A549 (cell line): ENCODE measurements at regions not wholly inside any gene's neighbourhood (a gene's known extent, or its start where the extent isn't known, plus 50 kb on each side); places are given as distances from the start of the nearest gene placed in this dataset.
"Not testable (repeated sequence)": the region's sequence is repeated elsewhere in the genome, so short reads cannot be mapped to it uniquely, and the experiment has no call there.

Experiments
- ATAC-seq, 2 experiments: fragments of 200-7000 bp in 1 of 2; fragments of >200 bp in 1 of 2; cut with Nextera tagmentation in 1 of 2; cut with Tn5 transposase in 1 of 2; 3 replicates each; pipeline versions ENCODE4 v1.8.0 to v1.9.1; 2018 to 2020; ENCODE audit warnings: mild to moderate bottlenecking in 1 of 2, moderate library complexity in 1 of 2
- CTCF ChIA-PET: fragments of 300-600 bp; sonication (Branson Sonifier 250); formaldehyde crosslinking; extraction: SDS; loops from one replicate; lab custom pipeline; 2021; ENCODE audit warnings: antibody characterized with exemption, inconsistent platforms; lab: Yijun Ruan, JAX
- POLR2A ChIA-PET: fragments of 350-600 bp; formaldehyde crosslinking; extraction: SDS; loops from one replicate; lab custom pipeline; 2021; ENCODE audit warnings: antibody characterized with exemption, inconsistent platforms; lab: Yijun Ruan, JAX
- DNase-seq, 2 experiments: peaks; one replicate each; pipeline versions ENCODE4 v3.0.0 to v3.0.0-alpha.2; 2011 to 2016; ENCODE audit warnings: low read depth in 1 of 2, low spot score in 1 of 2
- FAIRE-seq: peaks from 2 replicates; lab custom pipeline; 2011; peaks lifted over from hg19 to GRCh38; lab: Jason Lieb, UNC
- H3K27ac ChIP-seq, 2 experiments: fragments of >200 bp; sonication (Bioruptor Twin); formaldehyde crosslinking; 3 replicates each; pipeline ENCODE4 v1.5.1; 2016 to 2017
- H3K4me1 ChIP-seq: fragments of >200 bp; sonication (Bioruptor Twin); formaldehyde crosslinking; 3 replicates; pipeline ENCODE4 v1.6.1; 2016
- H3K4me2 ChIP-seq: fragments of >200 bp; sonication (Bioruptor Twin); formaldehyde crosslinking; 3 replicates; pipeline ENCODE4 v1.6.1; 2016
- H3K4me3 ChIP-seq: fragments of >200 bp; sonication (Bioruptor Twin); formaldehyde crosslinking; 3 replicates; pipeline ENCODE4 v1.5.1; 2016
- H3K9me3 ChIP-seq: fragments of >200 bp; sonication (Bioruptor Twin); formaldehyde crosslinking; 3 replicates; pipeline ENCODE4 v1.6.1; 2016
- CBX2 ChIP-seq: fragments of 200-600 bp; sonication (generic); IDR thresholded peaks from 2 replicates; pipeline ENCODE4 v1.6.1; 2016; ENCODE audit warnings: low read depth, mild to moderate bottlenecking, borderline replicate concordance
- CBX8 ChIP-seq: fragments of 200-600 bp; sonication (generic); IDR thresholded peaks from 2 replicates; pipeline ENCODE4 v1.6.1; 2016
- CEBPB ChIP-seq, 2 experiments: fragments of >200 bp in 1 of 2; sonication (Bioruptor Twin) in 1 of 2; formaldehyde crosslinking in 1 of 2; IDR thresholded peaks; 2 replicates each; pipeline ENCODE4 v1.6.1; 2012 to 2016
- EHMT2 ChIP-seq: fragments of 200-600 bp; sonication (generic); IDR thresholded peaks from 2 replicates; pipeline ENCODE4 v1.6.1; 2016; ENCODE audit warnings: antibody characterized with exemption, low read depth, mild to moderate bottlenecking, moderate library complexity
- FOSL2 ChIP-seq, 2 experiments: fragments of 450-650 bp in 1 of 2; fragments of >200 bp in 1 of 2; sonication (Bioruptor Twin) in 1 of 2; formaldehyde crosslinking; IDR thresholded peaks; 2 replicates each; pipeline versions ENCODE4 v1.5.0 to v1.6.1; 2016 to 2020; ENCODE audit warnings: mild to moderate bottlenecking in 1 of 2, moderate library complexity in 1 of 2
- JUNB ChIP-seq: fragments of >200 bp; sonication (Bioruptor Twin); formaldehyde crosslinking; IDR thresholded peaks from 2 replicates; pipeline ENCODE4 v1.6.1; 2016
- KDM1A ChIP-seq: fragments of 200-600 bp; sonication (generic); IDR thresholded peaks from 2 replicates; pipeline ENCODE4 v1.6.1; 2016; ENCODE audit warnings: low read depth, mild to moderate bottlenecking
- KDM5A ChIP-seq: fragments of 200-600 bp; sonication (generic); IDR thresholded peaks from 2 replicates; pipeline ENCODE4 v1.6.1; 2016; ENCODE audit warnings: antibody characterized with exemption, mild to moderate bottlenecking
- MAFK ChIP-seq: fragments of 450-650 bp; IDR thresholded peaks from 2 replicates; pipeline ENCODE4 v1.6.1; 2014; ENCODE audit not compliant: partially characterized antibody
- NFE2L2 ChIP-seq: fragments of 150-350 bp; conservative IDR thresholded peaks from 2 replicates; pipeline ENCODE4 v1.6.1; 2014; ENCODE audit warnings: low read length
- NPAS2 ChIP-seq: fragments of 250-450 bp; sonication (Bioruptor Pico); IDR thresholded peaks from 2 replicates; pipeline ENCODE4 v1.8.0; 2022; ENCODE audit warnings: mild to moderate bottlenecking, moderate library complexity, borderline replicate concordance
- RCOR1 ChIP-seq: fragments of 150-350 bp; IDR thresholded peaks from 2 replicates; pipeline ENCODE4 v1.6.1; 2014; ENCODE audit warnings: antibody characterized with exemption, low read length, low read depth
- SMC3 ChIP-seq: fragments of >200 bp; sonication (Bioruptor Twin); formaldehyde crosslinking; IDR thresholded peaks from 3 replicates; pipeline ENCODE4 v1.6.1; 2018; ENCODE audit warnings: inconsistent platforms
- ZFP36 ChIP-seq: fragments of 450-650 bp; IDR thresholded peaks from 2 replicates; pipeline ENCODE4 v1.6.1; 2014; ENCODE audit warnings: borderline replicate concordance; ENCODE audit not compliant: partially characterized antibody
- WGBS: methylation state at CpG from one replicate; pipeline ENCODE4 v1.1.6; 2017; ENCODE audit errors: missing lambda C conversion rate; 5-methylcytosine and 5-hydroxymethylcytosine counted together
- TF ChIP-seq, protein P1 (sequence below): fragments of 200-600 bp; sonication (generic); IDR thresholded peaks from 2 replicates; pipeline ENCODE4 v1.6.1; 2016; ENCODE audit warnings: antibody characterized with exemption, mild to moderate bottlenecking, moderate library complexity
- TF ChIP-seq, protein P2 (sequence below): fragments of 450-650 bp; IDR thresholded peaks from 2 replicates; pipeline ENCODE4 v1.6.1; 2014; ENCODE audit warnings: antibody characterized with exemption
- TF ChIP-seq, protein P3 (sequence below): fragments of >200 bp; sonication (Bioruptor Twin); formaldehyde crosslinking; IDR thresholded peaks from 3 replicates; pipeline ENCODE4 v1.5.1; 2016

DNA sequence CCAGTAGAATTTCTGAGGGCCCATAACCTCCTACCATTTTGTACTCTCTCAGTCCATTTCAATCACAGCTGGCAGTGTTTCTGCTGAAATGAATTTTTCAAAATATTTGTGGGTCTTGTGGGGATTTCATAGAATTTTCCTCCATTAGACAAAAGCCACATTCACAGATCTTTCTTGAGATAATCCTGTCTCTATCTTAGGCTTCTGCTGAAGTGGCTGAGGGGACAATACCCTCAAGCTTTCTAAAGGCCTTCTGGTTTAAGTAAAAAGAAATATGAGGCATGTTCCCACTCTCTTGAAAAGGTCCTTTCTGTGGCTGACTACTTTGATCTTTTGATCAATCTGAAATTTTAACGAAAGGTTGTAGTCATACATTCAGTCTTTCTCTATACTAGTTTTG, 1930.0 kb upstream of the AGA start:
- no peak overlapping the region for H3K27ac ChIP-seq
- 7% methylated on average over 1 of the region's 1 CpG for WGBS
- no peak overlapping the region for H3K4me2 ChIP-seq
- H3K9me3 ChIP-seq, result no peaks in the 10 kb centered on the region
- ChIA-PET CTCF (no interaction called here), POLR2A (no interaction called here)
- FAIRE-seq, result no peak
- no peak for DNase-seq
- no peak overlapping the region for H3K4me3 ChIP-seq
- no peaks in the 10 kb centered on the region for H3K4me1 ChIP-seq
- ATAC-seq, result no peak
- TF ChIP-seq CBX2 (no peak), NPAS2 (no peak), ZFP36 (no peak), JUNB (no peak), RCOR1 (no peak), CBX8 (no peak), KDM5A (no peak), NFE2L2 (no peak), KDM1A (no peak), EHMT2 (no peak), SMC3 (no peak)
- TF ChIP-seq, protein P1, sequence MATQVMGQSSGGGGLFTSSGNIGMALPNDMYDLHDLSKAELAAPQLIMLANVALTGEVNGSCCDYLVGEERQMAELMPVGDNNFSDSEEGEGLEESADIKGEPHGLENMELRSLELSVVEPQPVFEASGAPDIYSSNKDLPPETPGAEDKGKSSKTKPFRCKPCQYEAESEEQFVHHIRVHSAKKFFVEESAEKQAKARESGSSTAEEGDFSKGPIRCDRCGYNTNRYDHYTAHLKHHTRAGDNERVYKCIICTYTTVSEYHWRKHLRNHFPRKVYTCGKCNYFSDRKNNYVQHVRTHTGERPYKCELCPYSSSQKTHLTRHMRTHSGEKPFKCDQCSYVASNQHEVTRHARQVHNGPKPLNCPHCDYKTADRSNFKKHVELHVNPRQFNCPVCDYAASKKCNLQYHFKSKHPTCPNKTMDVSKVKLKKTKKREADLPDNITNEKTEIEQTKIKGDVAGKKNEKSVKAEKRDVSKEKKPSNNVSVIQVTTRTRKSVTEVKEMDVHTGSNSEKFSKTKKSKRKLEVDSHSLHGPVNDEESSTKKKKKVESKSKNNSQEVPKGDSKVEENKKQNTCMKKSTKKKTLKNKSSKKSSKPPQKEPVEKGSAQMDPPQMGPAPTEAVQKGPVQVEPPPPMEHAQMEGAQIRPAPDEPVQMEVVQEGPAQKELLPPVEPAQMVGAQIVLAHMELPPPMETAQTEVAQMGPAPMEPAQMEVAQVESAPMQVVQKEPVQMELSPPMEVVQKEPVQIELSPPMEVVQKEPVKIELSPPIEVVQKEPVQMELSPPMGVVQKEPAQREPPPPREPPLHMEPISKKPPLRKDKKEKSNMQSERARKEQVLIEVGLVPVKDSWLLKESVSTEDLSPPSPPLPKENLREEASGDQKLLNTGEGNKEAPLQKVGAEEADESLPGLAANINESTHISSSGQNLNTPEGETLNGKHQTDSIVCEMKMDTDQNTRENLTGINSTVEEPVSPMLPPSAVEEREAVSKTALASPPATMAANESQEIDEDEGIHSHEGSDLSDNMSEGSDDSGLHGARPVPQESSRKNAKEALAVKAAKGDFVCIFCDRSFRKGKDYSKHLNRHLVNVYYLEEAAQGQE, result no peak
- TF ChIP-seq, protein P2, sequence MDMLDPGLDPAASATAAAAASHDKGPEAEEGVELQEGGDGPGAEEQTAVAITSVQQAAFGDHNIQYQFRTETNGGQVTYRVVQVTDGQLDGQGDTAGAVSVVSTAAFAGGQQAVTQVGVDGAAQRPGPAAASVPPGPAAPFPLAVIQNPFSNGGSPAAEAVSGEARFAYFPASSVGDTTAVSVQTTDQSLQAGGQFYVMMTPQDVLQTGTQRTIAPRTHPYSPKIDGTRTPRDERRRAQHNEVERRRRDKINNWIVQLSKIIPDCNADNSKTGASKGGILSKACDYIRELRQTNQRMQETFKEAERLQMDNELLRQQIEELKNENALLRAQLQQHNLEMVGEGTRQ, result no peak
- TF ChIP-seq, protein P3, sequence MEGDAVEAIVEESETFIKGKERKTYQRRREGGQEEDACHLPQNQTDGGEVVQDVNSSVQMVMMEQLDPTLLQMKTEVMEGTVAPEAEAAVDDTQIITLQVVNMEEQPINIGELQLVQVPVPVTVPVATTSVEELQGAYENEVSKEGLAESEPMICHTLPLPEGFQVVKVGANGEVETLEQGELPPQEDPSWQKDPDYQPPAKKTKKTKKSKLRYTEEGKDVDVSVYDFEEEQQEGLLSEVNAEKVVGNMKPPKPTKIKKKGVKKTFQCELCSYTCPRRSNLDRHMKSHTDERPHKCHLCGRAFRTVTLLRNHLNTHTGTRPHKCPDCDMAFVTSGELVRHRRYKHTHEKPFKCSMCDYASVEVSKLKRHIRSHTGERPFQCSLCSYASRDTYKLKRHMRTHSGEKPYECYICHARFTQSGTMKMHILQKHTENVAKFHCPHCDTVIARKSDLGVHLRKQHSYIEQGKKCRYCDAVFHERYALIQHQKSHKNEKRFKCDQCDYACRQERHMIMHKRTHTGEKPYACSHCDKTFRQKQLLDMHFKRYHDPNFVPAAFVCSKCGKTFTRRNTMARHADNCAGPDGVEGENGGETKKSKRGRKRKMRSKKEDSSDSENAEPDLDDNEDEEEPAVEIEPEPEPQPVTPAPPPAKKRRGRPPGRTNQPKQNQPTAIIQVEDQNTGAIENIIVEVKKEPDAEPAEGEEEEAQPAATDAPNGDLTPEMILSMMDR, result no peak
- TF ChIP-seq, all 56 proteins: peak for 0

DNA sequence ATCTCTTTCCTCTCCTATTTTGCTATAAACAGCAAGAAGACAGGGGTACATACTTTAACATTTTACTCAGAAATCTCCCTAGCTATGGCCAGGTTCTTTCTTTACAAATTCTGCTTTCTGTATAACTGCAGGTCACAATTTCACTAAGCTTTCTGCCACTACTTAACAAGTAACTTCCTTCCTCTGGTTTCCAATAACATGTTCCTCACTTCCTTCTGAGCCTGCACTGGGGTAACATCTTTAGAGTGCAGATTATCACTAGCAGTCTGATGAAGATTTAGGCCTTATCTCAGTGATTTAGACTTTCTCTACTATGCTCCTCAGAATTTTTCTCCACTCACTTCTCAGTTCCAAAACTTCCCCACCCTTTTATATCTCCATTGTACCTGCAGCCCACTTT, 1930.5 kb upstream of the AGA start:
- CTCF ChIA-PET, result no interaction called here
- DNase-seq (no peak), FAIRE-seq (no peak), ATAC-seq (no peak)
- Histone ChIP-seq H3K4me1 (no peaks in the 10 kb centered on the region), H3K4me3 (no peak overlapping the region), H3K9me3 (no peaks in the 10 kb centered on the region), H3K4me2 (no peak overlapping the region), H3K27ac (no peak overlapping the region)
- POLR2A ChIA-PET, result no interaction called here
- no peak for TF ChIP-seq KDM5A

DNA sequence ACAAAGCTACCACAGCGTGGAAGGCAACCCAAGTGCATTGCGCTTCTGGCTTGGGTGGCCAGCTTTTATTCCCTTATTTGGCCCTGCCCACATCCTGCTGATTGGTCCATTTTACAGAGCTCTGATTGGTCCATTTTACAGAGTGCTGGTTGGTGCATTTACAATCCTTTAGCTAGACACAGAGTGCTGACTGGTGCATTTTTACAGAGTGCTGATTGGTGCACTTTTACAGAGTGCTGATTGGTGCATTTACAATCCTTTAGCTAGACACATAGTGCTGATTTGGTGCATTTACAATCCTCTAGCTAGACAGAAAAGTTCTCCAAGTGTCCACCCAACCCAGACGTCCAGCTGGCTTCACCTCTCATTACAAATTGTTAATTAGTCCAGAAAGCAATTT, 1936.6 kb upstream of the AGA start:
- peak; percentile 75 for TF ChIP-seq MAFK
- CTCF ChIA-PET, POLR2A ChIA-PET, H3K9me3 ChIP-seq, H3K4me3 ChIP-seq, ATAC-seq, H3K4me2 ChIP-seq, H3K27ac ChIP-seq, DNase-seq, H3K4me1 ChIP-seq, FAIRE-seq: not testable (repeated sequence)
- 51% methylated on average over 3 of the region's 3 CpGs for WGBS

DNA sequence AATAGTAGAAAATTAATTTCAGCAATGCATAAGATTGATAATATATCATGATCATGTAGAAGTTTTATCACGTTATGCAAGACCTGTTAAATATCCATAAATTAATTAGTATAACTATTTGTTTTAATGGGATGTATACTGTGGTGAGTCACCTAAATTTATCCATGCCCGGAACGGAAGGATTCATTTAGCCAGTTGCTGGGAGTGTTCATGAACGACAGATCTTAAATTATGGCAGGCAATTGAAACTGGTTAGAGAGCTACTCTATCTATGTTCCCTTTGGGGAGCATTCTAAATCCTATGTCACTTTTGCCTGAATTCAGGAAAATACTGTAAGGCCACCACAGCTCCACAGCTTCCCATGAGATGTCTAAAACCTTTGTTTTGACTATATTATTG, 1950.5 kb upstream of the AGA start:
- Histone ChIP-seq H3K4me1 (no peaks in the 10 kb centered on the region), H3K27ac (no peak overlapping the region), H3K4me2 (no peak overlapping the region), H3K9me3 (no peaks in the 10 kb centered on the region), H3K4me3 (no peak overlapping the region)
- ChIA-PET CTCF (no interaction called here), POLR2A (no interaction called here)
- FAIRE-seq (no peak), DNase-seq (no peak), ATAC-seq (no peak)
- no peak for TF ChIP-seq FOSL2 (IDR thresholded peaks at IDR 0.05)
- TF ChIP-seq FOSL2 (CRISPR knock-in tag; IDR thresholded peaks at IDR 0.05), result no peak
- TF ChIP-seq, protein P1, result no peak
- no peak for TF ChIP-seq CEBPB (IDR thresholded peaks at IDR 0.05)
- 46% methylated on average over 4 of the region's 4 CpGs for WGBS
